ENCODE measurements at regions not wholly inside any gene's neighbourhood (a gene's known extent, or its start where the extent isn't known, plus 50 kb on each side); places are given as distances from the start of the nearest gene placed in this dataset.

- no peaks in the 10 kb centered on the region for H3K9me3 Mint-ChIP-seq
- POLR2A ChIA-PET = no interaction called here
- no peak overlapping the region for H3K4me3 Mint-ChIP-seq
- H3K27me3 Mint-ChIP-seq = no peaks in the 10 kb centered on the region
- DNase-seq = no peak
- no peak overlapping the region for H3K27ac Mint-ChIP-seq
- H3K36me3 Mint-ChIP-seq (ENCODE audit: low read depth) = peaks cover 1% of the 10 kb centered on the region
- TF ChIP-seq, protein P1, sequence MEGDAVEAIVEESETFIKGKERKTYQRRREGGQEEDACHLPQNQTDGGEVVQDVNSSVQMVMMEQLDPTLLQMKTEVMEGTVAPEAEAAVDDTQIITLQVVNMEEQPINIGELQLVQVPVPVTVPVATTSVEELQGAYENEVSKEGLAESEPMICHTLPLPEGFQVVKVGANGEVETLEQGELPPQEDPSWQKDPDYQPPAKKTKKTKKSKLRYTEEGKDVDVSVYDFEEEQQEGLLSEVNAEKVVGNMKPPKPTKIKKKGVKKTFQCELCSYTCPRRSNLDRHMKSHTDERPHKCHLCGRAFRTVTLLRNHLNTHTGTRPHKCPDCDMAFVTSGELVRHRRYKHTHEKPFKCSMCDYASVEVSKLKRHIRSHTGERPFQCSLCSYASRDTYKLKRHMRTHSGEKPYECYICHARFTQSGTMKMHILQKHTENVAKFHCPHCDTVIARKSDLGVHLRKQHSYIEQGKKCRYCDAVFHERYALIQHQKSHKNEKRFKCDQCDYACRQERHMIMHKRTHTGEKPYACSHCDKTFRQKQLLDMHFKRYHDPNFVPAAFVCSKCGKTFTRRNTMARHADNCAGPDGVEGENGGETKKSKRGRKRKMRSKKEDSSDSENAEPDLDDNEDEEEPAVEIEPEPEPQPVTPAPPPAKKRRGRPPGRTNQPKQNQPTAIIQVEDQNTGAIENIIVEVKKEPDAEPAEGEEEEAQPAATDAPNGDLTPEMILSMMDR (IDR thresholded peaks at IDR 0.05) = no peak
- CTCF ChIA-PET = no interaction called here
- intact Hi-C loops (cut with micrococcal nuclease) = no loop called here
- peaks cover 8% of the 10 kb centered on the region for H3K4me1 Mint-ChIP-seq
- ATAC-seq (ENCODE audit: low read depth) = no peak
Observed at GRCh38 chr2:217444509-217444908, 558.3 kb downstream of the TNS1 start.

GRCh38 chr2:217443601-217444000 lies 559.2 kb downstream of the TNS1 start:
- DNase-seq (no peak), ATAC-seq (ENCODE audit: low read depth) (no peak)
- H3K9me3 Mint-ChIP-seq = no peaks in the 10 kb centered on the region
- H3K36me3 Mint-ChIP-seq (ENCODE audit: low read depth) = peaks cover 1% of the 10 kb centered on the region
- ChIA-PET POLR2A (no interaction called here), CTCF (no interaction called here)
- H3K4me3 Mint-ChIP-seq = no peak overlapping the region
- H3K4me1 Mint-ChIP-seq = peaks cover 17% of the 10 kb centered on the region
- intact Hi-C loops (cut with micrococcal nuclease) = no loop called here
- no peaks in the 10 kb centered on the region for H3K27me3 Mint-ChIP-seq
- TF ChIP-seq, protein P1 (IDR thresholded peaks at IDR 0.05) = no peak
- H3K27ac Mint-ChIP-seq = no peak overlapping the region

DNA sequence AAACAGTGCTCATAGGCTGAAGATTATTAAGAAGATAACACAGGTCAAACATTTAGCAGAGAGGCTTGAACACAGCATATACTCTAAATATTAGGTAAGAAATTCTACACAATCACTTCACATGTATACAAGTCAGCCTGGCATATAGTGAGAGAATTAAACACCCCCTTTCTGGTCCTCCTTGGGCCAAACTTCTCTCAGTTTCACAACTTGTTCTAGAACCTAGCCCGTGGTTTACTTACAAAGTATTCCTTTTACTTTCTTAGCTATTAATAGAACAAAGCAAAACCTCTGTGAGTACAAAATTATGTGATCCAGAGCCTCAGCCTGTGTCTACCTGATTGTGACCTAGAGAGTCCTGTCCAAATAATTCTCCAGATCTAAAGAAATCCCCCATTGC lies 562.8 kb downstream of the TNS1 start:
- no peak for DNase-seq

GRCh38 chr2:217438821-217439220 lies 564.0 kb downstream of the TNS1 start:
- Mint-ChIP-seq H3K4me1 (peaks cover 17% of the 10 kb centered on the region), H3K4me3 (no peak overlapping the region), H3K9me3 (no peaks in the 10 kb centered on the region), H3K27ac (no peak overlapping the region), H3K27me3 (no peaks in the 10 kb centered on the region), H3K36me3 (ENCODE audit: low read depth) (peaks cover 1% of the 10 kb centered on the region)
- ATAC-seq (ENCODE audit: low read depth) (peak; percentile 50), DNase-seq (no peak)
- ChIA-PET POLR2A (no interaction called here), CTCF (no interaction called here)
- intact Hi-C loops (cut with micrococcal nuclease) = no loop called here
- TF ChIP-seq, protein P1 (IDR thresholded peaks at IDR 0.05) = no peak

More for the DNA sequence above, 562.8 kb downstream of the TNS1 start:
- H3K4me1 Mint-ChIP-seq = peaks cover 17% of the 10 kb centered on the region
- H3K36me3 Mint-ChIP-seq (ENCODE audit: low read depth) = peaks cover 1% of the 10 kb centered on the region
- no peak overlapping the region for H3K27ac Mint-ChIP-seq
- H3K9me3 Mint-ChIP-seq = no peaks in the 10 kb centered on the region
- H3K27me3 Mint-ChIP-seq = no peaks in the 10 kb centered on the region
- no peak overlapping the region for H3K4me3 Mint-ChIP-seq
- TF ChIP-seq, protein P1 (IDR thresholded peaks at IDR 0.05) = no peak
- CTCF ChIA-PET = no interaction called here
- intact Hi-C loops (cut with micrococcal nuclease) = no loop called here
- ATAC-seq (ENCODE audit: low read depth) = no peak
- POLR2A ChIA-PET = no interaction called here

GRCh38 chr2:217438136-217438535 lies 564.7 kb downstream of the TNS1 start:
- Mint-ChIP-seq H3K27me3 (no peaks in the 10 kb centered on the region), H3K27ac (no peak overlapping the region), H3K9me3 (no peaks in the 10 kb centered on the region), H3K4me3 (no peak overlapping the region), H3K36me3 (ENCODE audit: low read depth) (peaks cover 1% of the 10 kb centered on the region), H3K4me1 (peaks cover 17% of the 10 kb centered on the region)
- ChIA-PET CTCF (no interaction called here), POLR2A (no interaction called here)
- no peak for DNase-seq
- TF ChIP-seq, protein P1 (IDR thresholded peaks at IDR 0.05) = no peak
- intact Hi-C loops (cut with micrococcal nuclease) = no loop called here
- no peak for ATAC-seq (ENCODE audit: low read depth)

All from activated B cell treated with CpG ODN at 0.5 μM for 24 hours (primary cell).